A549 (cell line): ENCODE measurements at regions not wholly inside any gene's neighbourhood (a gene's known extent, or its start where the extent isn't known, plus 50 kb on each side); places are given as distances from the start of the nearest gene placed in this dataset.

Experiments used
- ATAC-seq, 2 experiments: fragments of 200-7000 bp in 1 of 2; fragments of >200 bp in 1 of 2; cut with Nextera tagmentation in 1 of 2; cut with Tn5 transposase in 1 of 2; 3 replicates each; pipeline versions ENCODE4 v1.8.0 to v1.9.1; 2018 to 2020; ENCODE audit warnings: mild to moderate bottlenecking in 1 of 2, moderate library complexity in 1 of 2
- CTCF ChIA-PET: fragments of 300-600 bp; sonication (Branson Sonifier 250); formaldehyde crosslinking; extraction: SDS; loops from one replicate; lab custom pipeline; 2021; ENCODE audit warnings: antibody characterized with exemption, inconsistent platforms; lab: Yijun Ruan, JAX
- POLR2A ChIA-PET: fragments of 350-600 bp; formaldehyde crosslinking; extraction: SDS; loops from one replicate; lab custom pipeline; 2021; ENCODE audit warnings: antibody characterized with exemption, inconsistent platforms; lab: Yijun Ruan, JAX
- DNase-seq, 2 experiments: peaks; one replicate each; pipeline versions ENCODE4 v3.0.0 to v3.0.0-alpha.2; 2011 to 2016; ENCODE audit warnings: low read depth in 1 of 2, low spot score in 1 of 2
- FAIRE-seq: peaks from 2 replicates; lab custom pipeline; 2011; peaks lifted over from hg19 to GRCh38; lab: Jason Lieb, UNC
- H3K27ac ChIP-seq, 2 experiments: fragments of >200 bp; sonication (Bioruptor Twin); formaldehyde crosslinking; 3 replicates each; pipeline ENCODE4 v1.5.1; 2016 to 2017
- H3K4me1 ChIP-seq: fragments of >200 bp; sonication (Bioruptor Twin); formaldehyde crosslinking; 3 replicates; pipeline ENCODE4 v1.6.1; 2016
- H3K4me2 ChIP-seq: fragments of >200 bp; sonication (Bioruptor Twin); formaldehyde crosslinking; 3 replicates; pipeline ENCODE4 v1.6.1; 2016
- H3K4me3 ChIP-seq: fragments of >200 bp; sonication (Bioruptor Twin); formaldehyde crosslinking; 3 replicates; pipeline ENCODE4 v1.5.1; 2016
- H3K9me3 ChIP-seq: fragments of >200 bp; sonication (Bioruptor Twin); formaldehyde crosslinking; 3 replicates; pipeline ENCODE4 v1.6.1; 2016
- BHLHE40 ChIP-seq: IDR thresholded peaks from 2 replicates; pipeline ENCODE4 v1.6.1; 2012; ENCODE audit warnings: low read depth, low read length, inconsistent platforms
- CBX8 ChIP-seq: fragments of 200-600 bp; sonication (generic); IDR thresholded peaks from 2 replicates; pipeline ENCODE4 v1.6.1; 2016
- CEBPB ChIP-seq, 2 experiments: fragments of >200 bp in 1 of 2; sonication (Bioruptor Twin) in 1 of 2; formaldehyde crosslinking in 1 of 2; IDR thresholded peaks; 2 replicates each; pipeline ENCODE4 v1.6.1; 2012 to 2016
- CHD2 ChIP-seq: fragments of 150-350 bp; IDR thresholded peaks from 2 replicates; pipeline ENCODE4 v1.6.1; 2014; ENCODE audit warnings: low read length; ENCODE audit not compliant: partially characterized antibody
- CHD4 ChIP-seq: fragments of 200-600 bp; sonication (generic); IDR thresholded peaks from 2 replicates; pipeline ENCODE4 v1.6.1; 2016; ENCODE audit warnings: antibody characterized with exemption, mild to moderate bottlenecking, borderline replicate concordance
- ELK1 ChIP-seq: fragments of 150-350 bp; IDR thresholded peaks from 2 replicates; pipeline ENCODE4 v1.6.1; 2014; ENCODE audit warnings: low read depth, mild to moderate bottlenecking, low read length
- ESRRA ChIP-seq: fragments of 150-350 bp; IDR thresholded peaks from 2 replicates; pipeline ENCODE4 v1.6.1; 2014; ENCODE audit warnings: mild to moderate bottlenecking, low read length, borderline replicate concordance
- FOSB ChIP-seq: fragments of 250-450 bp; sonication (Bioruptor Pico); IDR thresholded peaks from 2 replicates; pipeline ENCODE4 v1.5.0; 2020; ENCODE audit warnings: mild to moderate bottlenecking, moderate library complexity
- HOXA7 ChIP-seq: fragments of 250-450 bp; sonication (Bioruptor Pico); IDR thresholded peaks from 2 replicates; pipeline ENCODE4 v1.5.0; 2020; ENCODE audit warnings: mild to moderate bottlenecking, moderate library complexity
- HOXB13 ChIP-seq: fragments of 250-450 bp; sonication (Bioruptor Pico); IDR thresholded peaks from 2 replicates; pipeline ENCODE4 v1.5.0; 2020; ENCODE audit warnings: low read depth, mild to moderate bottlenecking, moderate library complexity
- JUNB ChIP-seq: fragments of >200 bp; sonication (Bioruptor Twin); formaldehyde crosslinking; IDR thresholded peaks from 2 replicates; pipeline ENCODE4 v1.6.1; 2016
- MAX ChIP-seq: IDR thresholded peaks from 2 replicates; pipeline ENCODE4 v1.6.1; 2012
- MYC ChIP-seq: IDR thresholded peaks from 2 replicates; pipeline ENCODE4 v1.6.1; 2012; ENCODE audit warnings: mild to moderate bottlenecking, inconsistent platforms, low read length, improper control_type of control experiment, borderline replicate concordance
- NFE2L2 ChIP-seq: fragments of 150-350 bp; conservative IDR thresholded peaks from 2 replicates; pipeline ENCODE4 v1.6.1; 2014; ENCODE audit warnings: low read length
- RARB ChIP-seq: fragments of 250-450 bp; sonication (Bioruptor Pico); IDR thresholded peaks from 2 replicates; pipeline ENCODE4 v1.8.0; 2021; ENCODE audit warnings: mild to moderate bottlenecking, moderate library complexity
- RCOR1 ChIP-seq: fragments of 150-350 bp; IDR thresholded peaks from 2 replicates; pipeline ENCODE4 v1.6.1; 2014; ENCODE audit warnings: antibody characterized with exemption, low read length, low read depth
- TFCP2L1 ChIP-seq: fragments of 250-450 bp; sonication (Bioruptor Pico); IDR thresholded peaks from 2 replicates; pipeline ENCODE4 v1.5.0; 2021; ENCODE audit warnings: mild to moderate bottlenecking
- TP53 ChIP-seq: fragments of 250-450 bp; sonication (Bioruptor Pico); IDR thresholded peaks from 2 replicates; pipeline ENCODE4 v1.5.0; 2021; ENCODE audit warnings: mild to moderate bottlenecking, moderate library complexity
- USF2 ChIP-seq: fragments of 450-650 bp; IDR thresholded peaks from 2 replicates; pipeline ENCODE4 v1.6.1; 2014; ENCODE audit warnings: antibody characterized with exemption
- ZC3H11A ChIP-seq: fragments of 450-650 bp; IDR thresholded peaks from 2 replicates; pipeline ENCODE4 v1.6.1; 2014; ENCODE audit warnings: antibody characterized with exemption, mild to moderate bottlenecking
- WGBS: methylation state at CpG from one replicate; pipeline ENCODE4 v1.1.6; 2017; ENCODE audit errors: missing lambda C conversion rate; 5-methylcytosine and 5-hydroxymethylcytosine counted together
- TF ChIP-seq, protein P1 (sequence below): fragments of >200 bp; sonication (Bioruptor Twin); formaldehyde crosslinking; IDR thresholded peaks from 2 replicates; pipeline ENCODE4 v1.6.1; 2016
- TF ChIP-seq, protein P2 (sequence below): fragments of 200-600 bp; sonication (generic); IDR thresholded peaks from 2 replicates; pipeline ENCODE4 v1.6.1; 2016; ENCODE audit warnings: antibody characterized with exemption, mild to moderate bottlenecking, moderate library complexity

DNA sequence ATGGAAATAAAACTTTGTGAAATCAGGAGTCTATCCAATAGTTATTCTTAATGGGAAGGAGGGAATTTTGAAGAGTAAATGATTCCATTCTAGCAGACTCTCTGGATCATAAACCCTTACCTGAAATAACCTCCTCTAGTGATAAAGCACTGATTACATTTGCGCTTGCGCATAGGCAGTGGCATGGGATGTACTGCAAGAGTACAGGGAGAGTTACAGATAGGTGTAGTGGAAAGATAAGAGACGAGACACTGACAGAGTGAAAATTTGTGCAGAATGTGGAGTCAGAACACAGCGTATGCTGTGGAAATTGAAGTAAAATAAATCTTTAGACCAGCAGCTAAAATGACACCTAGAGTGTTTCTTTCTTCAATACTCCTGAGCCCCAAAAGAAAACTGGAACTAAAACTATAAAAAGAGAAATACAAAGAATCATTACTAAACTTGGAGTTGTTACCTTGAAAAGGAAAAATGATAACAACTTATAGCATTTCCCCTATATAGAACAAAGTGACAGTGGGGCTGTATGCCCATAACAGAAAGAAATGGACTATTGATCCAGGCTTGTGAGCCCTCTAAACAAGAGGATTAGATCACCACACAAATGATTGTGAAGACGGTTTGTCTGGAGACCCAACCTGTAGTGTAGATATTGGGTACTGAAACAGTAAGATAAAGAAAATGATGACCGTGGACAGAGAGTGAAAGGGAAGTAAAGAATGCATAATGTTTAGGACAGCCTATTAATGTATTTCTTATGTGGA is 1471.2 kb upstream of the NUDT12 start:
- Histone ChIP-seq H3K4me3 (no peak overlapping the region), H3K4me1 (no peaks in the 10 kb centered on the region), H3K4me2 (no peak overlapping the region), H3K27ac (no peak overlapping the region), H3K9me3 (no peaks in the 10 kb centered on the region)
- ATAC-seq (no peak), FAIRE-seq (no peak), DNase-seq (no peak)
- TF ChIP-seq CHD2 (no peak), RCOR1 (no peak)
- ChIA-PET POLR2A (no interaction called here), CTCF (no interaction called here)
- WGBS, result 54% methylated on average over 6 of the region's 6 CpGs

DNA sequence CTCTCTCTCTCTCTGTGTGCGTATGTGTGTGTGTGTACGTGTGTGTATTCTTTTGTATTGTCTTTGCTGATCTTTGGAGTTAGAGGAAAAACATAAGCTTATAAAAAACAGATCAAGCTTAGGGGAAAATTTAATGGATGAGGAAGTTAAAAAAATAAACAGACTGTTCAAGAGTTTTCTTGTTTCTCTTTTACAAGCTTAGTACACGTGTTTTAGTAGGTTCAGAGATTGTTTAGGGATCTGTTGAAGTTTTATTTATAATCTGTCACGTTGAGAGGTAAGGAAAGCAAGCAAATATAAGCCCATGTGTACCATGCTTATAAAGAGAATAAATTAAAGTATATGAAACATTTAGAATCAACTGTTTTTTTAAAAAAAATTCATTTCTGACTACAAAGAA is 1470.3 kb upstream of the NUDT12 start:
- WGBS, result 3% methylated on average over 4 of the region's 4 CpGs
- POLR2A ChIA-PET, result no interaction called here
- H3K27ac ChIP-seq, result no peak overlapping the region
- FAIRE-seq (no peak), DNase-seq (no peak), ATAC-seq (no peak)
- TF ChIP-seq CHD4 (no peak), RARB (CRISPR knock-in tag) (no peak), JUNB (no peak), ZC3H11A (no peak), USF2 (no peak), ESRRA (no peak), CEBPB (IDR thresholded peaks at IDR 0.05) (no peak), TP53 (CRISPR knock-in tag) (no peak), ELK1 (no peak), MAX (no peak), MYC (no peak), CBX8 (no peak), BHLHE40 (no peak), FOSB (no peak), HOXA7 (CRISPR knock-in tag) (no peak), NFE2L2 (no peak), HOXB13 (CRISPR knock-in tag) (no peak), TFCP2L1 (CRISPR knock-in tag) (no peak)
- TF ChIP-seq, protein P1, sequence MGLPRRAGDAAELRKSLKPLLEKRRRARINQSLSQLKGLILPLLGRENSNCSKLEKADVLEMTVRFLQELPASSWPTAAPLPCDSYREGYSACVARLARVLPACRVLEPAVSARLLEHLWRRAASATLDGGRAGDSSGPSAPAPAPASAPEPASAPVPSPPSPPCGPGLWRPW, result no peak
- TF ChIP-seq, protein P2, sequence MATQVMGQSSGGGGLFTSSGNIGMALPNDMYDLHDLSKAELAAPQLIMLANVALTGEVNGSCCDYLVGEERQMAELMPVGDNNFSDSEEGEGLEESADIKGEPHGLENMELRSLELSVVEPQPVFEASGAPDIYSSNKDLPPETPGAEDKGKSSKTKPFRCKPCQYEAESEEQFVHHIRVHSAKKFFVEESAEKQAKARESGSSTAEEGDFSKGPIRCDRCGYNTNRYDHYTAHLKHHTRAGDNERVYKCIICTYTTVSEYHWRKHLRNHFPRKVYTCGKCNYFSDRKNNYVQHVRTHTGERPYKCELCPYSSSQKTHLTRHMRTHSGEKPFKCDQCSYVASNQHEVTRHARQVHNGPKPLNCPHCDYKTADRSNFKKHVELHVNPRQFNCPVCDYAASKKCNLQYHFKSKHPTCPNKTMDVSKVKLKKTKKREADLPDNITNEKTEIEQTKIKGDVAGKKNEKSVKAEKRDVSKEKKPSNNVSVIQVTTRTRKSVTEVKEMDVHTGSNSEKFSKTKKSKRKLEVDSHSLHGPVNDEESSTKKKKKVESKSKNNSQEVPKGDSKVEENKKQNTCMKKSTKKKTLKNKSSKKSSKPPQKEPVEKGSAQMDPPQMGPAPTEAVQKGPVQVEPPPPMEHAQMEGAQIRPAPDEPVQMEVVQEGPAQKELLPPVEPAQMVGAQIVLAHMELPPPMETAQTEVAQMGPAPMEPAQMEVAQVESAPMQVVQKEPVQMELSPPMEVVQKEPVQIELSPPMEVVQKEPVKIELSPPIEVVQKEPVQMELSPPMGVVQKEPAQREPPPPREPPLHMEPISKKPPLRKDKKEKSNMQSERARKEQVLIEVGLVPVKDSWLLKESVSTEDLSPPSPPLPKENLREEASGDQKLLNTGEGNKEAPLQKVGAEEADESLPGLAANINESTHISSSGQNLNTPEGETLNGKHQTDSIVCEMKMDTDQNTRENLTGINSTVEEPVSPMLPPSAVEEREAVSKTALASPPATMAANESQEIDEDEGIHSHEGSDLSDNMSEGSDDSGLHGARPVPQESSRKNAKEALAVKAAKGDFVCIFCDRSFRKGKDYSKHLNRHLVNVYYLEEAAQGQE, result no peak
- no peak overlapping the region for H3K4me2 ChIP-seq
- no peaks in the 10 kb centered on the region for H3K9me3 ChIP-seq
- CTCF ChIA-PET, result no interaction called here
- H3K4me3 ChIP-seq, result no peak overlapping the region
- H3K4me1 ChIP-seq, result no peaks in the 10 kb centered on the region
